ENCODE measurements at regions not wholly inside any gene's neighbourhood (a gene's known extent, or its start where the extent isn't known, plus 50 kb on each side); places are given as distances from the start of the nearest gene placed in this dataset.
"Not testable (repeated sequence)": the region's sequence is repeated elsewhere in the genome, so short reads cannot be mapped to it uniquely, and the experiment has no call there.

GRCh38 chr9:41367301-41367700, 178.2 kb upstream of the ZNG1F start:
- not testable (repeated sequence) for DNase-seq (ENCODE audit: low read depth in 4 of 4, low spot score in 3 of 4)

- not testable (repeated sequence) for DNase-seq (ENCODE audit: low read depth in 4 of 4, low spot score in 3 of 4)
Observed at GRCh38 chr9:41361790-41362189, 172.7 kb upstream of the ZNG1F start.

GRCh38 chr9:41359116-41359515, 170.0 kb upstream of the ZNG1F start:
- DNase-seq (ENCODE audit: low read depth in 4 of 4, low spot score in 3 of 4), result peak in 3 of 4 donors; percentile 21 to 50 (median 35)

GRCh38 chr9:41358682-41359081, 169.6 kb upstream of the ZNG1F start:
- peak; percentile 37 to 64 (median 53) for DNase-seq (ENCODE audit: low read depth in 4 of 4, low spot score in 3 of 4)

- not testable (repeated sequence) for DNase-seq (ENCODE audit: low read depth in 4 of 4, low spot score in 3 of 4)
Observed at GRCh38 chr9:41357918-41358404, 168.8 kb upstream of the ZNG1F start.

GRCh38 chr9:41357350-41357748, 168.2 kb upstream of the ZNG1F start:
- DNase-seq (ENCODE audit: low read depth in 4 of 4, low spot score in 3 of 4), result not testable (repeated sequence)

- peak in 1 of 4 donors; percentile 0 for DNase-seq (ENCODE audit: low read depth in 4 of 4, low spot score in 3 of 4)
Observed at GRCh38 chr9:41356588-41357349, 167.7 kb upstream of the ZNG1F start.

- not testable (repeated sequence) for DNase-seq (ENCODE audit: low read depth in 4 of 4, low spot score in 3 of 4)
Observed at GRCh38 chr9:41355712-41356450, 166.8 kb upstream of the ZNG1F start.

GRCh38 chr9:41354978-41355377, 165.9 kb upstream of the ZNG1F start:
- DNase-seq (ENCODE audit: low read depth in 4 of 4, low spot score in 3 of 4), result not testable (repeated sequence)

GRCh38 chr9:41354060-41354934, 165.2 kb upstream of the ZNG1F start:
- DNase-seq (ENCODE audit: low read depth in 4 of 4, low spot score in 3 of 4), result not testable (repeated sequence)

GRCh38 chr9:41353026-41353425, 163.9 kb upstream of the ZNG1F start:
- DNase-seq (ENCODE audit: low read depth in 4 of 4, low spot score in 3 of 4), result not testable (repeated sequence)

- DNase-seq (ENCODE audit: low read depth in 4 of 4, low spot score in 3 of 4), result not testable (repeated sequence)
Observed at GRCh38 chr9:41352390-41352789, 163.3 kb upstream of the ZNG1F start.

GRCh38 chr9:41347893-41348292, 158.8 kb upstream of the ZNG1F start:
- not testable (repeated sequence) for DNase-seq (ENCODE audit: low read depth in 4 of 4, low spot score in 3 of 4)

- not testable (repeated sequence) for DNase-seq (ENCODE audit: low read depth in 4 of 4, low spot score in 3 of 4)
Observed at GRCh38 chr9:41332562-41332961, 143.4 kb upstream of the ZNG1F start.

GRCh38 chr9:41321277-41321676, 132.2 kb upstream of the ZNG1F start:
- DNase-seq (ENCODE audit: low read depth in 4 of 4, low spot score in 3 of 4), result not testable (repeated sequence)

- DNase-seq (ENCODE audit: low read depth in 4 of 4, low spot score in 3 of 4), result not testable (repeated sequence)
Observed at GRCh38 chr9:41308953-41309352, 119.8 kb upstream of the ZNG1F start.

GRCh38 chr9:41285744-41286143, 96.6 kb upstream of the ZNG1F start:
- not testable (repeated sequence) for DNase-seq (ENCODE audit: low read depth in 4 of 4, low spot score in 3 of 4)

- DNase-seq (ENCODE audit: low read depth in 4 of 4, low spot score in 3 of 4), result not testable (repeated sequence)
Observed at GRCh38 chr9:41280299-41281238, 91.5 kb upstream of the ZNG1F start.

GRCh38 chr9:41279437-41279836, 90.3 kb upstream of the ZNG1F start:
- DNase-seq (ENCODE audit: low read depth in 4 of 4, low spot score in 3 of 4), result not testable (repeated sequence)

Data from left renal pelvis (tissue), 4 donors.